ENCODE measurements at regions not wholly inside any gene's neighbourhood (a gene's known extent, or its start where the extent isn't known, plus 50 kb on each side); places are given as distances from the start of the nearest gene placed in this dataset.

DNA sequence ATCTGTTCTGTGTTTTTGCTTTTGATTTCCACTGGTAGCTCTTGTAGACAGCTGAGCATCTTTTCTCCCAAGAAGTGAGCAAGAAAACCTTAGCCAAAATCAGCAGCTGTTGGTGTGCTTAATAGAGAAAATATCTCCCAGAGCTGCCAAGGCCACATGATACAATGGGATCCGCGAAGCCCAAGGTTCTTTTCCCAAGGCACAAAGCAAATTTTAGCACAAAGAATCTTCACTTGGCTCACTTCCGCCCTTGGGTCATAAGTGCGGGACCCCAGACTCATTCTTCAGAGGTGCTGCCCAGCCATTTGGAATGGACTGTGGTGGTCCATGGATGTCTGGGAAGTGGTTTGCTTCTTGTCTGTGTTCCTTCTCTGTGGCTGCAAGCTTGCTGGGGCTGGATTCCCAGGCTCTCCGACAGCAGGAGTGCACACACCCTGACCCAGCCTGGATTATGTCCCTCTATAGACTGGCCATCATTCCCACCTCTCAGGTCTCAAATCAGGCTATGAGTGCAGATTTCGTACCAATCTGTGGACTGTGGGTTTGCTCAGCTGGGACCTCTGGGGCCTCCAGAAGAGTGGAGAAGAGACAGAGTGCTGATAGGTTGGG lies 93.0 kb upstream of the TMEM72 start:
- Histone ChIP-seq H2AFZ (ENCODE audit: low read depth, low read length, poor library complexity, severe bottlenecking) (no peak overlapping the region), H3K4me2 (ENCODE audit: low read length) (no peak overlapping the region), H3K9ac (ENCODE audit: low read length) (no peak overlapping the region), H3K27me3 (ENCODE audit: insufficient read depth, low read length) (peaks cover 25% of the 10 kb centered on the region; the same call in 1 of the 2 replicates), H3K36me3 (ENCODE audit: control insufficient read depth in 1 of 2, insufficient read depth in 2 of 2, low read length in 2 of 2) (no peaks in the 10 kb centered on the region), H4K20me1 (ENCODE audit: insufficient read depth) (no peaks in the 10 kb centered on the region), H3K79me2 (ENCODE audit: insufficient read depth, low read length) (no peaks in the 10 kb centered on the region), H3K27ac (ENCODE audit: low read depth, low read length) (no peak overlapping the region), H3K9me2 (ENCODE audit: insufficient read depth) (no peaks in the 10 kb centered on the region), H3K9me3 (ENCODE audit: control insufficient read depth in 1 of 2, insufficient read depth in 1 of 2, low read depth in 1 of 2, low read length in 2 of 2) (no peaks in the 10 kb centered on the region), H3K4me1 (ENCODE audit: control insufficient read depth in 1 of 2, insufficient read depth in 2 of 2, low read length in 2 of 2) (no peaks in the 10 kb centered on the region), H3K4me3 (replicated peaks in 1 of 2; ENCODE audit: low read depth in 1 of 2, low read length in 2 of 2) (no peak overlapping the region)
- ChIA-PET CTCF (no interaction called here), POLR2A (no interaction called here), RAD21 (ENCODE audit: low non-redundant PET in 1 of 2, low total read pairs in 2 of 2, uncharacterized antibody in 2 of 2, unreplicated experiment in 2 of 2) (no interaction called here)
- intact Hi-C loops (cut with micrococcal nuclease), result no loop called here
- no TSS peak for BruUV-seq (replicated peaks)
- TF ChIP-seq SP1 (IDR thresholded peaks at IDR 0.05; ENCODE audit: low read depth) (no peak), ZNF274 (IDR thresholded peaks at IDR 0.05; ENCODE audit: low read depth, low read length) (no peak), POLR2A (IDR thresholded peaks at IDR 0.05; ENCODE audit: borderline replicate concordance, extremely low read depth, insufficient read depth, insufficient read length) (no peak), EGR1 (IDR thresholded peaks at IDR 0.05; ENCODE audit: low read depth) (no peak), TCF7L2 (IDR thresholded peaks at IDR 0.05; ENCODE audit: borderline replicate concordance, extremely low read depth, insufficient read depth, insufficient read length) (no peak), MAX (IDR thresholded peaks at IDR 0.05) (no peak), RAD21 (IDR thresholded peaks at IDR 0.05; ENCODE audit: low read depth) (no peak), FOSL1 (IDR thresholded peaks at IDR 0.05; ENCODE audit: low read depth) (no peak), POLR2AphosphoS5 (IDR thresholded peaks at IDR 0.05; ENCODE audit: low read depth, low read length) (no peak), SIN3A (IDR thresholded peaks at IDR 0.05; ENCODE audit: low read depth) (no peak), JUND (IDR thresholded peaks at IDR 0.05) (no peak), EZH2 (IDR thresholded peaks at IDR 0.05) (no peak), CTCF (IDR thresholded peaks at IDR 0.05 in 2 of 3, conservative IDR thresholded peaks at IDR 0.05 in 1 of 3; ENCODE audit: borderline replicate concordance in 1 of 3, insufficient read depth in 1 of 3, low read depth in 2 of 3, low read length in 2 of 3) (no peak), CBX3 (IDR thresholded peaks at IDR 0.05; ENCODE audit: low read depth) (no peak), ZFX (IDR thresholded peaks at IDR 0.05) (no peak), EZH2phosphoT487 (IDR thresholded peaks at IDR 0.05; ENCODE audit: borderline replicate concordance) (no peak), SRF (IDR thresholded peaks at IDR 0.05; ENCODE audit: low read depth) (no peak), ELF1 (IDR thresholded peaks at IDR 0.05; ENCODE audit: borderline replicate concordance, low read depth) (no peak)
- TF ChIP-seq, protein P1, sequence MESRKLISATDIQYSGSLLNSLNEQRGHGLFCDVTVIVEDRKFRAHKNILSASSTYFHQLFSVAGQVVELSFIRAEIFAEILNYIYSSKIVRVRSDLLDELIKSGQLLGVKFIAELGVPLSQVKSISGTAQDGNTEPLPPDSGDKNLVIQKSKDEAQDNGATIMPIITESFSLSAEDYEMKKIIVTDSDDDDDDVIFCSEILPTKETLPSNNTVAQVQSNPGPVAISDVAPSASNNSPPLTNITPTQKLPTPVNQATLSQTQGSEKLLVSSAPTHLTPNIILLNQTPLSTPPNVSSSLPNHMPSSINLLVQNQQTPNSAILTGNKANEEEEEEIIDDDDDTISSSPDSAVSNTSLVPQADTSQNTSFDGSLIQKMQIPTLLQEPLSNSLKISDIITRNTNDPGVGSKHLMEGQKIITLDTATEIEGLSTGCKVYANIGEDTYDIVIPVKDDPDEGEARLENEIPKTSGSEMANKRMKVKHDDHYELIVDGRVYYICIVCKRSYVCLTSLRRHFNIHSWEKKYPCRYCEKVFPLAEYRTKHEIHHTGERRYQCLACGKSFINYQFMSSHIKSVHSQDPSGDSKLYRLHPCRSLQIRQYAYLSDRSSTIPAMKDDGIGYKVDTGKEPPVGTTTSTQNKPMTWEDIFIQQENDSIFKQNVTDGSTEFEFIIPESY (IDR thresholded peaks at IDR 0.05; ENCODE audit: extremely low read depth, insufficient replicate concordance, low read length), result no peak
- DNase-seq (ENCODE audit: low read depth, low spot score) (no peak), ATAC-seq (no peak)

All from HCT116 (cell line).